H9 (cell line): ENCODE measurements at regions not wholly inside any gene's neighbourhood (a gene's known extent, or its start where the extent isn't known, plus 50 kb on each side); places are given as distances from the start of the nearest gene placed in this dataset.

ENCODE experiments used
- DNase-seq: peaks from one replicate; pipeline ENCODE4 v3.0.0-alpha.2; 2017
- H2AFZ ChIP-seq: one replicate; pipeline ENCODE4 v1.6.1; 2013; ENCODE audit warnings: mild to moderate bottlenecking, low read length, control low read depth, moderate library complexity
- H2AK5ac ChIP-seq: 2 replicates; pipeline ENCODE4 v1.6.1; 2013; ENCODE audit warnings: low read length, control low read depth, mixed read lengths; ENCODE audit not compliant: insufficient read length
- H2BK120ac ChIP-seq: one replicate; pipeline ENCODE4 v1.6.1; 2013; ENCODE audit warnings: low read depth, mild to moderate bottlenecking, low read length, control low read depth, inconsistent platforms; ENCODE audit not compliant: poor library complexity, severe bottlenecking
- H2BK12ac ChIP-seq: 2 replicates; pipeline ENCODE4 v1.6.1; 2013; ENCODE audit warnings: low read length, control low read depth, mixed read lengths, low read depth; ENCODE audit not compliant: insufficient read length
- H2BK15ac ChIP-seq: 2 replicates; pipeline ENCODE4 v1.6.1; 2013; ENCODE audit warnings: low read depth, low read length, control low read depth
- H2BK20ac ChIP-seq: one replicate; pipeline ENCODE4 v1.6.1; 2013; ENCODE audit warnings: low read depth, mild to moderate bottlenecking, low read length, control low read depth, inconsistent platforms; ENCODE audit not compliant: poor library complexity, severe bottlenecking
- H2BK5ac ChIP-seq: 2 replicates; pipeline ENCODE4 v1.6.1; 2013; ENCODE audit warnings: low read length, control low read depth, mixed read lengths; ENCODE audit not compliant: insufficient read length
- H3K14ac ChIP-seq: 2 replicates; pipeline ENCODE4 v1.6.1; 2013; ENCODE audit warnings: low read length, control low read depth; ENCODE audit not compliant: insufficient read depth
- H3K18ac ChIP-seq: 2 replicates; pipeline ENCODE4 v1.6.1; 2013; ENCODE audit warnings: low read depth, mild to moderate bottlenecking, mixed read lengths, low read length, control low read depth; ENCODE audit not compliant: insufficient read length
- H3K23ac ChIP-seq: 2 replicates; pipeline ENCODE4 v1.6.1; 2013; ENCODE audit warnings: low read length, control low read depth, mixed read lengths, low read depth; ENCODE audit not compliant: insufficient read length
- H3K23me2 ChIP-seq: 2 replicates; pipeline ENCODE4 v1.6.1; 2013; ENCODE audit warnings: low read depth, mild to moderate bottlenecking, mixed read lengths, low read length, control low read depth; ENCODE audit not compliant: insufficient read length, poor library complexity, severe bottlenecking
- H3K27ac ChIP-seq: 2 replicates; pipeline ENCODE4 v1.5.1; 2013; ENCODE audit warnings: low read length, control low read depth, mixed read lengths, low read depth; ENCODE audit not compliant: insufficient read length
- H3K27me3 ChIP-seq: 2 replicates; pipeline ENCODE4 v1.6.1; 2013; ENCODE audit warnings: low read length, control low read depth, inconsistent platforms; ENCODE audit not compliant: insufficient read depth
- H3K4ac ChIP-seq: 2 replicates; pipeline ENCODE4 v1.6.1; 2013; ENCODE audit warnings: low read depth, mild to moderate bottlenecking, control low read depth, inconsistent platforms, low read length, moderate library complexity
- H3K4me1 ChIP-seq: 2 replicates; pipeline ENCODE4 v1.6.1; 2013; ENCODE audit warnings: low read length, control low read depth, inconsistent platforms; ENCODE audit not compliant: insufficient read depth
- H3K4me2 ChIP-seq: 2 replicates; pipeline ENCODE4 v1.6.1; 2013; ENCODE audit warnings: low read length, control low read depth, mixed read lengths; ENCODE audit not compliant: insufficient read length, insufficient read depth
- H3K56ac ChIP-seq: 2 replicates; pipeline ENCODE4 v1.6.1; 2013; ENCODE audit warnings: low read depth, mild to moderate bottlenecking, mixed read lengths, low read length, control low read depth; ENCODE audit not compliant: insufficient read length
- H3K79me1 ChIP-seq: 2 replicates; pipeline ENCODE4 v1.6.1; 2013; ENCODE audit warnings: low read depth, mild to moderate bottlenecking, moderate library complexity, low read length, control low read depth, inconsistent platforms; ENCODE audit not compliant: insufficient read depth, poor library complexity, severe bottlenecking
- H3K79me2 ChIP-seq: 2 replicates; pipeline ENCODE4 v1.6.1; 2013; ENCODE audit warnings: low read length, control low read depth, inconsistent platforms; ENCODE audit not compliant: insufficient read depth
- H3K9ac ChIP-seq: 2 replicates; pipeline ENCODE4 v1.6.1; 2013; ENCODE audit warnings: low read length, control low read depth, mixed read lengths; ENCODE audit not compliant: insufficient read length; ENCODE audit errors: extremely low read depth
- H3K9me3 ChIP-seq: one replicate; pipeline ENCODE4 v1.6.1; 2013; ENCODE audit warnings: low read depth, low read length, inconsistent platforms; ENCODE audit not compliant: control insufficient read depth
- H3T11ph ChIP-seq: one replicate; pipeline ENCODE4 v1.6.1; 2013; ENCODE audit warnings: mild to moderate bottlenecking, low read length, control low read depth, inconsistent platforms
- H4K20me1 ChIP-seq: one replicate; pipeline ENCODE4 v1.6.1; 2013; ENCODE audit not compliant: control insufficient read depth, insufficient read length, insufficient read depth
- H4K5ac ChIP-seq: 2 replicates; pipeline ENCODE4 v1.6.1; 2013; ENCODE audit warnings: low read depth, mild to moderate bottlenecking, mixed read lengths, low read length, control low read depth; ENCODE audit not compliant: insufficient read length
- H4K8ac ChIP-seq: replicated peaks from 2 replicates; pipeline ENCODE4 v1.6.1; 2013; ENCODE audit warnings: low read length, control low read depth, mixed read lengths, low read depth; ENCODE audit not compliant: insufficient read length
- H4K91ac ChIP-seq: 2 replicates; pipeline ENCODE4 v1.6.1; 2013; ENCODE audit warnings: low read depth, mild to moderate bottlenecking, moderate library complexity, mixed read lengths, low read length, control low read depth; ENCODE audit not compliant: insufficient read length
- H3K27ac Mint-ChIP-seq, 3 experiments: 2 replicates in 2 of 3; 3 replicates in 1 of 3; pipeline ENCODE4 v1.8.0; 2020 to 2021; ENCODE audit warnings: mixed read lengths in 3 of 3, mild to moderate bottlenecking in 1 of 3, moderate library complexity in 1 of 3
- H3K27me3 Mint-ChIP-seq: 2 replicates; pipeline ENCODE4 v1.8.0; 2021; ENCODE audit warnings: low read depth, mild to moderate bottlenecking, moderate library complexity, mixed read lengths
- H3K36me3 Mint-ChIP-seq, 3 experiments: 2 replicates in 2 of 3; 3 replicates in 1 of 3; pipeline ENCODE4 v1.8.0; 2020 to 2021; ENCODE audit warnings: low read depth in 3 of 3, mixed read lengths in 3 of 3; ENCODE audit not compliant: insufficient read depth in 1 of 3
- H3K4me1 Mint-ChIP-seq, 2 experiments: 2 replicates each; pipeline ENCODE4 v1.8.0; 2020; ENCODE audit warnings: mixed read lengths in 2 of 2
- H3K4me3 Mint-ChIP-seq, 2 experiments: 2 replicates in 1 of 2; 3 replicates in 1 of 2; pipeline ENCODE4 v1.8.0; 2020 to 2021; ENCODE audit warnings: mild to moderate bottlenecking in 2 of 2, mixed read lengths in 2 of 2, moderate library complexity in 1 of 2
- H3K9me3 Mint-ChIP-seq, 2 experiments: 2 replicates in 1 of 2; 3 replicates in 1 of 2; pipeline ENCODE4 v1.8.0; 2020; ENCODE audit warnings: mild to moderate bottlenecking in 2 of 2, mixed read lengths in 2 of 2, moderate library complexity in 1 of 2
- CTCF ChIP-seq: fragments of 200-600 bp; sonication (generic); conservative IDR thresholded peaks from 3 replicates; pipeline ENCODE4 v1.8.0; 2021; ENCODE audit warnings: antibody characterized with exemption, mild to moderate bottlenecking
- WGBS: extraction: QIAGEN DNeasy Blood & Tissue Kit; methylation state at CpG from one replicate; pipeline ENCODE4 v1.1.7; 2013; ENCODE audit warnings: missing lambda C conversion rate, low lambda C conversion rate, mixed read lengths; ENCODE audit not compliant: insufficient read length; ENCODE audit errors: extremely low coverage; 5-methylcytosine and 5-hydroxymethylcytosine counted together

DNA sequence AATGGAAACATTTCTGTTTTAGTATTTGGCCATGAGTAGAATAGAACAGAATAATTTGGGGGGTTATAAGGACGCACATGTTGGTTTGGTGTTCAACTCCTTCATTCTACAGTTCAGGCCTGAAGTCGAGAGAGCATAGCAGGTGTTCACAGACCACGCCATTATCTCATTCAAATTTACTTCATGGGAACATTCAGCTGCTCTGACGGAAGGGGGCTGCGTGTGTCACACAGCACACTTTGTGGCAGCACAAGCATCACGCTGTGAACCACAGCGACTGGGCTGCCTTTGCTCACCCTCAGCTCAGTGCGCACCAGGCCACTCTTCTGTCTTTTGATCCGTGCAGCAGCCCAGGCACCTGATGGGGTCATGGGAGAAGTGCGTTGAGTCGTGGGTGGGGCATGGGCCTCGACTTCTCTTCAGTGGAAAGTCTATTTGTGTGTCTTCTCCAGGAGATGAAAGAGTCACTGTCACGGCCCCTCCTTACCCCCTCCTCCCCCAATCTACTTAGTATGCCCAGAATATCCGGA is 348.6 kb upstream of the SALL3 start:
- Histone ChIP-seq H2BK20ac (no peak overlapping the region), H3K79me2 (no peaks in the 10 kb centered on the region), H4K5ac (no peak overlapping the region), H3K27ac (no peak overlapping the region), H3K56ac (no peak overlapping the region), H4K91ac (no peak overlapping the region), H4K8ac (no peak overlapping the region), H3K14ac (no peak overlapping the region), H3K18ac (no peak overlapping the region), H3K4ac (no peak overlapping the region), H2AK5ac (no peak overlapping the region), H3K4me1 (no peaks in the 10 kb centered on the region), H3K79me1 (no peaks in the 10 kb centered on the region), H3K23me2 (no peaks in the 10 kb centered on the region), H3K27me3 (no peaks in the 10 kb centered on the region), H3T11ph (no peak overlapping the region), H3K9me3 (no peaks in the 10 kb centered on the region), H3K23ac (no peak overlapping the region), H2BK5ac (no peak overlapping the region), H3K9ac (no peak overlapping the region), H2AFZ (no peak overlapping the region), H3K4me2 (no peak overlapping the region), H2BK15ac (no peak overlapping the region), H2BK12ac (no peak overlapping the region), H2BK120ac (no peak overlapping the region), H4K20me1 (no peaks in the 10 kb centered on the region)
- Mint-ChIP-seq H3K9me3 (peaks cover 13 to 16% of the 10 kb centered on the region in 2 experiments), H3K4me3 (no peak overlapping the region), H3K27ac (no peak overlapping the region), H3K4me1 (no peaks in the 10 kb centered on the region), H3K27me3 (peaks cover 4% of the 10 kb centered on the region), H3K36me3 (peaks cover 0 to 19% (median 6%) of the 10 kb centered on the region in 3 experiments; a peak in 5 of 7 replicates)
- no peak for TF ChIP-seq CTCF
- DNase-seq = no peak
- WGBS = no CpG with 5 or more reads among the region's 14 CpGs
